ENCODE measurements at regions not wholly inside any gene's neighbourhood (a gene's known extent, or its start where the extent isn't known, plus 50 kb on each side); places are given as distances from the start of the nearest gene placed in this dataset.

- Histone ChIP-seq H3K79me2 (ENCODE audit: control insufficient read depth in 1 of 2, insufficient read depth in 2 of 2, low read length in 2 of 2) (no peaks in the 10 kb centered on the region), H3K18ac (ENCODE audit: extremely low read depth, low read length) (no peak overlapping the region), H3K27me3 (replicated peaks in 1 of 4; ENCODE audit: control insufficient read depth in 3 of 4, extremely low read depth in 1 of 4, insufficient read depth in 3 of 4, low read length in 3 of 4) (no peaks in the 10 kb centered on the region), H3K79me1 (ENCODE audit: low read depth, low read length) (no peaks in the 10 kb centered on the region), H3K9me3 (ENCODE audit: insufficient read depth in 2 of 2, low read depth in 1 of 2, low read length in 1 of 2) (no peaks in the 10 kb centered on the region), H2BK12ac (ENCODE audit: low read depth, low read length) (no peak overlapping the region), H3K27ac (ENCODE audit: low read depth, low read length) (no peak overlapping the region), H3K23me2 (ENCODE audit: low read depth, low read length) (no peaks in the 10 kb centered on the region), H2BK15ac (ENCODE audit: low read length) (no peak overlapping the region), H3K4me3 (ENCODE audit: extremely low read depth in 1 of 4, insufficient read depth in 2 of 4, low read depth in 3 of 4, low read length in 4 of 4) (no peak overlapping the region), H3K23ac (ENCODE audit: insufficient read length) (no peak overlapping the region), H4K91ac (replicated peaks; ENCODE audit: insufficient read length, low read length) (no peak overlapping the region), H2BK120ac (replicated peaks; ENCODE audit: low read depth, low read length) (no peak overlapping the region), H3K4ac (replicated peaks; ENCODE audit: insufficient read length, low read depth, low read length) (no peak overlapping the region), H4K20me1 (replicated peaks in 1 of 2; ENCODE audit: control insufficient read depth in 1 of 2, insufficient read depth in 2 of 2, low read length in 2 of 2) (no peaks in the 10 kb centered on the region), H3K56ac (replicated peaks; ENCODE audit: insufficient read length, low read depth, low read length) (no peak overlapping the region), H3K9ac (replicated peaks in 1 of 4; ENCODE audit: extremely low read depth in 1 of 4, low read depth in 3 of 4, low read length in 3 of 4) (no peak overlapping the region), H3K4me2 (ENCODE audit: insufficient read depth in 1 of 2, low read depth in 2 of 2, low read length in 2 of 2) (no peak overlapping the region), H2BK20ac (ENCODE audit: low read length) (no peak overlapping the region), H2AK5ac (ENCODE audit: low read depth, low read length) (no peak overlapping the region), H3K36me3 (ENCODE audit: control insufficient read depth in 2 of 4, insufficient read depth in 4 of 4, low read length in 3 of 4) (no peaks in the 10 kb centered on the region), H4K5ac (ENCODE audit: insufficient read length, low read depth, low read length) (no peak overlapping the region), H3K4me1 (replicated peaks in 1 of 4; ENCODE audit: control insufficient read depth in 3 of 4, insufficient read depth in 4 of 4, low read length in 3 of 4) (no peaks in the 10 kb centered on the region), H4K8ac (ENCODE audit: extremely low read depth, insufficient read depth, low read length) (no peak overlapping the region), H2BK5ac (ENCODE audit: low read depth, low read length) (no peak overlapping the region), H3K14ac (ENCODE audit: insufficient read length) (no peak overlapping the region), H2AFZ (ENCODE audit: low read length) (no peak overlapping the region)
- POLR2A ChIA-PET (ENCODE audit: partially characterized antibody) = interaction anchor here (0.8 to 1.8 kb wide), 3 partner anchors 13 to 64 kb away, joined by 3 to 5 read pairs (median 3); no protein-coding TSS in a partner anchor
- CTCF ChIA-PET (ENCODE audit: partially characterized antibody) = interaction anchor here (0.8 to 17.5 kb wide), 9 partner anchors 9 to 278 kb away, joined by 3 to 275 read pairs (median 4); no protein-coding TSS in a partner anchor
- no peak for TF ChIP-seq TEAD4 (IDR thresholded peaks at IDR 0.05; ENCODE audit: low read depth, low read length)
- no peak for TF ChIP-seq RNF2 (IDR thresholded peaks at IDR 0.05; ENCODE audit: borderline replicate concordance, low read depth, low read length, missing control alignments, poor library complexity, severe bottlenecking)
- TF ChIP-seq POLR2AphosphoS5 (IDR thresholded peaks at IDR 0.05; ENCODE audit: low read depth, low read length) = no peak
- TF ChIP-seq CTBP2 (IDR thresholded peaks at IDR 0.05; ENCODE audit: borderline replicate concordance, insufficient read depth, insufficient read length, low read length) = no peak
- TF ChIP-seq SP1 (IDR thresholded peaks at IDR 0.05; ENCODE audit: low read depth, low read length) = no peak
- no peak for TF ChIP-seq E2F6 (IDR thresholded peaks at IDR 0.05)
- TF ChIP-seq SIN3A (conservative IDR thresholded peaks at IDR 0.05 in 1 of 2, IDR thresholded peaks at IDR 0.05 in 1 of 2; ENCODE audit: low read depth in 1 of 2, low read length in 2 of 2) = no peak
- DNase-seq (ENCODE audit: low read depth in 1 of 2, low spot score in 2 of 2) (no peak), FAIRE-seq (no peak)
- 93% methylated on average over 5 of the region's 5 CpGs; no CpG with 5 or more reads in 1 of the 2 experiments for WGBS, 2 experiments (ENCODE audit: extremely low coverage in 1 of 2, insufficient coverage in 1 of 2, insufficient read length in 1 of 2, insufficient replicate concordance in 2 of 2, low coverage in 1 of 2, low lambda C conversion rate in 2 of 2, missing lambda C conversion rate in 1 of 2)
Measured at GRCh38 chr1:40925834-40926410, 53.6 kb upstream of the CTPS1 start.

Data from H1 (cell line).